NCI-H2081 (cell line): ENCODE measurements at regions not wholly inside any gene's neighbourhood (a gene's known extent, or its start where the extent isn't known, plus 50 kb on each side); places are given as distances from the start of the nearest gene placed in this dataset.

Experiments
- DNase-seq, 2 experiments: peaks; one replicate each; lab custom pipeline; 2025; lab: John Stamatoyannopoulos, UW

DNA sequence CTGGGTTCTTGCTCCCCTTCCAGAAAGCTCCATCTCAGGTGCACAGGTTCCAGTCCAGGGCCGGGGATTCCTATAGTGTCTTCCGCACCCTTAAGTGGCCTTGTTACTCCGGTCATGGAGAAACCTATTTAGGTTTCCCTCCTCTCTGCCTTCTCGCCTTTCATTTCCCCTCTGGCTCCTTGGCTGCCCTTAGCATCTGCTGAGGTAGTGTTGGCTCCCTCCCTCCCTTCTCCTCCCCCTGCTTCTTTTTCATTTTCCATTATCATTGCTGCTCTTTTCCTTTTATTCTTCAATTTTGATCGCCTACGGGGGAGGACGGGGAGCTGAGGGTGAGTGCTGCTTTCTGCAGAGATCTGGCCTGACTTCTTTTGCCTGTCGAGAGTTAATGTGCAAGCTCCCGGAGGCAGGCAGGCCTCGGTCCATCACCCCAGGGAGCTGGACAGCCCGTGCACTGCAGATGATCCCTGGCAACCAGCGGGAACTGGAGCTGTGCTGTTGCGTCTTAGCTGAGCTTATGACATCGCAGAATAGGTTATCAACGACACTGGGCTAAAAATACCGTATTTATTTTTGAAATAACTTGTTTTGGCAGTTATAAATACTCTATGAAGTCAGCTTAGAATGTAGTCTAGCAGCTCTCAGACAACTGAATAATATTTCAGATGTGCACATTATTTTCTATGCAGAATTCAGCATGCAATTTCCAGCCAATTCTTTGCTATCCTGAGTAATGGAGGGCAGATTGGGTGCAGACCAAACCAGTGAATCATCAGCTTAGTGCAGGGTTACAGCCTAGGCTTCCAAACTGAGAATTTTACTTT is 141.9 kb downstream of the SLC4A3 start:
- no peak for DNase-seq

DNA sequence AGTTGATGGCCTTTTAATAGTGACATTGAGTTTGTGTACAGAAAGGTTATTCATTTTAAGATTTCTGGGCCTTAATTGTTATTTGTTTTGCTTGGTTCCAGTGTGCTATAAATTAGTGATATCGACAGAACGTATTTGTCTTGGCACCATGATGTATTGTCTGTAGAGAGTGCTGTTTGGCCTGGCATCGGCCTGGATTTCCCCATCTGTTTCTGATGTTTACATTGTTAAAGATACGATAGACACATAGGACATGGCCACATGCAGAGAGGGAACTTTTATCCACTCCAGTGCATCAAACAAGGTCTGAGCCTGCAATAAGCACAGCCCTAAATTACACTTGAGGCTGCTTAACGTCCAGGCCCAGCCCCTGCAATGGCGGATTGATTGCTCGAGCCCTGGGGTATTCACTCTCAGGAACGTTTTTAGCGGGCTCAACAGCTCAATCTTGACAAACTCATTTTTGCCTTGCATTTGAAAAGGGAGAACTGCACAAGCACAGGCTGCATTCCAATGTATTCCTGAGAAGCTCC is 144.7 kb downstream of the SLC4A3 start:
- DNase-seq = peak; percentile 83 to 95

DNA sequence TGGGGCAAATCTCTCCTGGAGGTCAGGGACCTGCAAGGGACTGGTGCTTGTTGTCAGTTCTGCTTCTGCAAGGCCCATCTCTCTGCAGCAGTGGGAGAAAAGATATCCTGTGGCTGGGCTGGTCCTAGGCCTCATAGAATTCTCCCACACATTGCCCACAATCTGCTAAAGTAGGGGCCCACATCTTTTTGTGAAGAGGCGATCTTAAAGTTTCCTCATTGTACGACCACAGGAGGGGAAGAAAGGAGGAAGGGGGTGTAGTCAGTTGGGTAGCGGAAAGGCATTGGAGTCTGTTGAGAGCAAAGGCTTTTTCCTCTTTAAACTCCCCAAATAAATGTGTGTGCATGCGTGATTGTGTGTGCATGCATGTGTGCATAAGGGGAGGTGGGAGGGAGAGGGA is 145.3 kb downstream of the SLC4A3 start:
- no peak for DNase-seq

- DNase-seq = no peak
These were observed 148.1 kb downstream of the SLC4A3 start for GRCh38 chr2:219775506-219775905.

GRCh38 chr2:219777388-219777787 is 150.0 kb downstream of the SLC4A3 start:
- no peak for DNase-seq

DNA sequence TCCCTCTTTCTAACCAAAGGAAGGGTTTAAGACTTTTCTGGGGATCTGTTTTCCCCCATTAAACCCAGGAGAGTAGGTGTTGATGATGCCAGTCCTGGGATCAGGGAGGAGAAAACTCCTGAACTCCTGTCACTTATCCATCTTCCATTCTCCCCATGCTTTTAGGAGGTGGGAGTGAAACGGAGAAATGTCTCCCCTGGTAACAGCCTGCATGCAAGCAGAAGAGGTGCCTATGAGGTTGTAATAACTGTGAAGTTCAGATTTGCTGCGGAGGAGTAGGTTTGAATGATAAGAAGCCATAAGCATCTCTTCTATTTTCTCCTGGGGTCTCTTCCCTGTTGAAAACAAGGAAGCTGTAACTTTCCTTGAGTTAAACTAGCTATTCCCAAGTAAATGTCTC is 150.8 kb downstream of the SLC4A3 start:
- no peak for DNase-seq

GRCh38 chr2:219782737-219783348 is 155.4 kb downstream of the SLC4A3 start:
- no peak for DNase-seq

- DNase-seq = no peak
These were observed 156.0 kb downstream of the SLC4A3 start for GRCh38 chr2:219783359-219783975.

- DNase-seq = no peak
These were observed 156.7 kb downstream of the SLC4A3 start for GRCh38 chr2:219784178-219784577.

GRCh38 chr2:219789476-219789875 is 162.0 kb downstream of the SLC4A3 start:
- no peak for DNase-seq

DNA sequence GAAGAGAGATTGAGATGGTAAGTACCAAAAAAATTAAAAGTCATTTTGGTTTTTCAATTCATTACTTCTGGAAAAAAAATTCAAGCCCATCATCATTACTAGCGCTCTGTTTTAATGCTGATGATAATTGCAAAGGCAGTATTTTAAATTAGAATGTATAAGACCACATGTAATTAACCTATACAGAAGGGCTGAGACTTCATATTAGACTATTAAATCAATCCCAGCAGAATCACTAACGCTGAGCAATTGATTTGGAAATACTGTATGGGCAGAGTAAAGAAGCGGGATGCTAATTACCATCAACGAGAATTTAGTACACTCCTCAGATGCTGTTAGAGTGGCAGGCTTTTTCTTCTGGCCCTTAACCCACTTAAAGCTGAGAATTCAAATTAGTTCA is 165.0 kb downstream of the SLC4A3 start:
- no peak for DNase-seq

DNA sequence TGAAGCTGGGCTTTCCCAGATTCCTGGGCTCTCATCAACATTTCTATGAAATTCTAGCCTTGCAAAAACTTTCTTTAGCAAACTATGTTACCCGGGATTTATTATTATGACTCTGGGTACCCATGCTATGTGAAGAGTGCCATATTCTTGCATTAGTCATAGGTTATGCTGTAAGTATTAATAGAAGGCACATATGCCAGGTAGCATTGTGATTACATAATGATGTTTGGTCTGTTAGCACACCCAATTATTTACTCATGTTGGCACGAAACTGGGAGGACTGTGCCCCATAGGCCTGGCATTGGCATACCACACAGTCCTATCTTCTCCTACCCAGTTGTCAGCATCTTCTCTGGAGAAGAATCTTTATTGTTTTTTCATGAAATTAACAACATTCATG is 171.0 kb downstream of the SLC4A3 start:
- DNase-seq = no peak

GRCh38 chr2:219803294-219803693 is 175.9 kb downstream of the SLC4A3 start:
- DNase-seq = no peak

- DNase-seq = no peak
These were observed 183.5 kb downstream of the SLC4A3 start for GRCh38 chr2:219810895-219811294.

- no peak for DNase-seq
These were observed 185.2 kb downstream of the SLC4A3 start for GRCh38 chr2:219812672-219813071.

DNA sequence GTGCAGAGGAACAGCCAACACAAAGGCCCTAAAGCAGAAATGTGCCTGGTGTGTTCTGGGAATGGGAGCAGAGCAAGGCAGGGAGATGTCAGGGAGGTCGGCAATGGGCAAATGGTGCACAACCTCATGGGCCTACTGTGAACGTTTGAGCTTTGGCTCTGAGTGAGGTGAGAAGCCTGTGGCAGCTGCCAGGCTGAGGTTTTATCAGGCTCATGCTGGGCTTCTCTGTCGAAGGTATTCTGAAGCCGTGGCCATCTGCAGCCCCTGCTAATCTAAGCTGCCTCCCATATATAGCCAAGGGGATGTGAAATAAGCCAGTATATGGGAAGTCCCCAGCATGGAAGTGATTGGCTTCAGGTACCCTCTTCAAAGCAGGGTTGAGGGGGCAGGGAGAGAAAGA is 193.3 kb downstream of the SLC4A3 start:
- DNase-seq = no peak

DNA sequence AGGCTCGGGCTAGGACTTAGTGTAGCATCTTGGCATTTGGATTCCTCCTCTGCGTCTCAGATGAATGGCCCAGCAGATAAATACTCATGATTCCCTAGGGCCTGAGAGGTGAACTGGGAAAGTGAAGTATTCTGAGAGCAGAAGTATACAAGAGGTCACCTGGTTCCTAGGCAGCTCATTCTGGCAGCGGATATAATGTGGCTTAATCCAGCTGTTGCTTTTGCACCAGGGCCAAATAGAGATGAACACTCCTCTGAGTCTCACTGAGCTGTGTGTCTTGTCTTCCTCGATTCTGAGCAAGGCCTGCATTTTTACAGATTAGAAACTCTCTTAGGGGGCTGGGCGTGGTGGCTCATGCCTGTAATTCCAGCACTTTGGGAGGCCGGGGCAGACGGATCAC is 196.1 kb downstream of the SLC4A3 start:
- DNase-seq = no peak

GRCh38 chr2:219824996-219825395 is 197.6 kb downstream of the SLC4A3 start:
- DNase-seq = no peak

GRCh38 chr2:219828127-219828526 is 200.7 kb downstream of the SLC4A3 start:
- DNase-seq = no peak

- no peak for DNase-seq
These were observed 202.4 kb downstream of the SLC4A3 start for GRCh38 chr2:219829667-219830352.

- no peak for DNase-seq
These were observed 202.9 kb downstream of the SLC4A3 start for GRCh38 chr2:219830353-219830738.

DNA sequence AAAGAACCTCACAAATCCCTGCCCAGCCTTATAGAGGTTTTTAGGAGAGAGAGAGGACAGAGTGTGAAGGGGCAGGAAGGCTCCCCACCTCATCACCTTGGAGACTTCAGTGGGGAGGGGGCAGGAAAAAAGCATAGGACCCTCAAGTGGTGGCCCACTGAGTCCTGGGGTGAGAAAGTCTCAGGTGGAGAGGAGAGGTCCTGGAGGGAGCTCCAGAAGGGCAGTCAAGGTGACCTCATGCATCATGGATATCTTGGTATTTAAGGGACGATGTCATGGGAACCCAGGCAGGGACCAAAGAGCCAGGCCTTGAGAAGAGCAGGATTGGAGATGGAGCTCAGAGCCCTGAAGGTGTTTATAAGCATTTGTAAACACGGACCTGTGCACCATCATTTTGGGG is 204.5 kb downstream of the SLC4A3 start:
- DNase-seq = no peak
